ENCODE measurements at regions not wholly inside any gene's neighbourhood (a gene's known extent, or its start where the extent isn't known, plus 50 kb on each side); places are given as distances from the start of the nearest gene placed in this dataset.
A peak's percentile ranks its signal among the peaks of the same experiment; 100 is the strongest.

- no peaks in the 10 kb centered on the region for H3K9me3 Mint-ChIP-seq (ENCODE audit: unreplicated experiment)
- no peaks in the 10 kb centered on the region for H3K36me3 Mint-ChIP-seq (ENCODE audit: unreplicated experiment)
- H3K27me3 Mint-ChIP-seq (ENCODE audit: unreplicated experiment): peaks cover 1% of the 10 kb centered on the region
- H3K4me1 Mint-ChIP-seq (ENCODE audit: low read depth, unreplicated experiment): no peaks in the 10 kb centered on the region
- no peak overlapping the region for H3K27ac Mint-ChIP-seq (ENCODE audit: unreplicated experiment)
- DNase-seq: no peak
- H3K4me3 Mint-ChIP-seq (ENCODE audit: unreplicated experiment): no peak overlapping the region
- TF ChIP-seq CTCF (IDR thresholded peaks at IDR 0.05; ENCODE audit: partially characterized antibody, unreplicated experiment): no peak
Observed at GRCh38 chr6:40896696-40897095, 142.3 kb downstream of the UNC5CL start.

DNA sequence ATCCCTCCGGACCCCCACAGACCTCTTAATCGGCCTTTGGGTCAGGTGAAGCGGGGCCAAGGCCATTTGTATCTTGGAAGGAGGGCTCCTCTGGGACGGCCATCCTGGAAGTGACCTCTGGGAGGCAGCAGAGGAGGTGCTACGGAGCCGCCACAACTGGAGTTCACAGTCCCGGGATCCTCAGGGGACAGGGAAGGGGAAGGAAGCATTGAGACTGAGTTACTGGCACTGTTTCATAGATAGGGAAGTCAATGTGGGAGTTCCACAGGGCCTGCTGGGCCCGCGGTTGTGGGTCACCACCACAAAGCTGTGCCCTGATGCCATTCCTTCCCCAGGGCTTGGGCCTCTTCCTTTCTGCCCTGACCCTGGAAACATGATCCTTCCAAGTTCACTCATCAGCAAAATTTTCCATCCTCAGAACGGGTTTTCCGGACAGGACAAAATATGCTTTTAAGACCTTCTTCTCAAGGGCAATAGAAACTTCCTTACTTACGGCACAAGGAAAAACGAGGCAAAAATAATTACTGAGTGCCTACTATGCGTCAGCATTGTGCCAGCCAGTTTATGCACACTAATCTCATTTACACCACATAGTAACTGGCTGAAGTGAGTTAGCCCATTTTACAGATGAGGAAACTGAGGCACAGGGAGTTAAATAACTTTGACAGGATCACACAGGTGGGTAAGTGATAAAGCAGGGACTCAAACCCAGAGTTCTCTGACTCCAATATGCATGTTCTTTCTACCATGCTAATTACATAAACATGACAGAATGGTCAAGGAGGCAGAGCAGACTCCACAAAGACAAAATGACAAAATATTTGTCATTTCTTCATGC, 143.8 kb downstream of the UNC5CL start:
- Mint-ChIP-seq H3K27ac (ENCODE audit: unreplicated experiment) (no peak overlapping the region), H3K4me1 (ENCODE audit: low read depth, unreplicated experiment) (no peaks in the 10 kb centered on the region), H3K9me3 (ENCODE audit: unreplicated experiment) (no peaks in the 10 kb centered on the region), H3K27me3 (ENCODE audit: unreplicated experiment) (peaks cover 1% of the 10 kb centered on the region), H3K36me3 (ENCODE audit: unreplicated experiment) (no peaks in the 10 kb centered on the region), H3K4me3 (ENCODE audit: unreplicated experiment) (no peak overlapping the region)
- peak; percentile 69 for DNase-seq
- peak; percentile 8 for TF ChIP-seq CTCF (IDR thresholded peaks at IDR 0.05; ENCODE audit: partially characterized antibody, unreplicated experiment)

DNA sequence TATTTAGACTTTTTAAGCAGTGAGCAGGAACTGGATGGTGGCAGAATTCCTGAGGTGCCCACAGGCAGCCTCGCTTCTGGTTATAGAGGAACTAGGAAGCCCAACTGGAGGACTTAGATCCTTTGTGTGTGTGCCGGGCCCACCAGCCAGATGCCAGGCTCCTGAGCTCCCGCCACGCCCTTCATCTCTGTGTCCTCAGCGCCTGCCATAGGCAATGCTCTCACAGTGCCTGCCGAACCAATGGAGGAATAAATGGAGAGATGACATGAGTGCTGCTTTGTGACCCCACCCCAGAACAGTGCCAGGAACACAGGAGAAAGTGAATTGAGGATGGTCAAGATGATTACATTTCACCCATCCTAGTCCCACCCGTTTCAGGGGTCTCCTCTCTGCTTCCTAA, 146.0 kb downstream of the UNC5CL start:
- TF ChIP-seq CTCF (IDR thresholded peaks at IDR 0.05; ENCODE audit: partially characterized antibody, unreplicated experiment): no peak
- Mint-ChIP-seq H3K27me3 (ENCODE audit: unreplicated experiment) (peaks cover 1% of the 10 kb centered on the region), H3K27ac (ENCODE audit: unreplicated experiment) (no peak overlapping the region), H3K9me3 (ENCODE audit: unreplicated experiment) (no peaks in the 10 kb centered on the region), H3K4me3 (ENCODE audit: unreplicated experiment) (no peak overlapping the region), H3K4me1 (ENCODE audit: low read depth, unreplicated experiment) (no peaks in the 10 kb centered on the region), H3K36me3 (ENCODE audit: unreplicated experiment) (no peaks in the 10 kb centered on the region)
- no peak for DNase-seq

GRCh38 chr6:40892223-40892622, 146.8 kb downstream of the UNC5CL start:
- TF ChIP-seq CTCF (IDR thresholded peaks at IDR 0.05; ENCODE audit: partially characterized antibody, unreplicated experiment): no peak
- Mint-ChIP-seq H3K27me3 (ENCODE audit: unreplicated experiment) (peaks cover 1% of the 10 kb centered on the region), H3K27ac (ENCODE audit: unreplicated experiment) (no peak overlapping the region), H3K9me3 (ENCODE audit: unreplicated experiment) (no peaks in the 10 kb centered on the region), H3K4me1 (ENCODE audit: low read depth, unreplicated experiment) (no peaks in the 10 kb centered on the region), H3K4me3 (ENCODE audit: unreplicated experiment) (no peak overlapping the region), H3K36me3 (ENCODE audit: unreplicated experiment) (no peaks in the 10 kb centered on the region)
- DNase-seq: no peak

DNA sequence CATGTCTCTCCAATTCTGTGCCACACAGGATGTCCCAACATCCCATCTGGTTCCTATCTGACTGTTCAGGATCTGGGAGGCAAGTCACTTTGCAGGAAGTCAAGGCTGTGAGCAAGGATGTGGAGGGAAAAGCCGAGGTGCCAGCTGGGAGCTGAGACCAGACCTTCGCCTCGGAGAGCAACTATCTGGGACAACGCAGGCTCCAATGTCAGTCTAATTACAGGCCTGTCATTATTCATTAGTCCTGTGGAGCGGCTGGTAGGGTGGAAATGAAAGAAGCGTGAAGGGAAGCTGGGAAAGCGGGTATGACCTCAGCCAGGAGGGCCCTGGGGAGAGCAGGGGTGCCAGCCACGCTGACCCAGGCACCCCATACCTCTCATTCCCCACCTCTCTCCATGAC, 147.3 kb downstream of the UNC5CL start:
- H3K36me3 Mint-ChIP-seq (ENCODE audit: unreplicated experiment): no peaks in the 10 kb centered on the region
- no peaks in the 10 kb centered on the region for H3K9me3 Mint-ChIP-seq (ENCODE audit: unreplicated experiment)
- H3K27ac Mint-ChIP-seq (ENCODE audit: unreplicated experiment): no peak overlapping the region
- no peak for TF ChIP-seq CTCF (IDR thresholded peaks at IDR 0.05; ENCODE audit: partially characterized antibody, unreplicated experiment)
- no peak for DNase-seq
- H3K4me1 Mint-ChIP-seq (ENCODE audit: low read depth, unreplicated experiment): no peaks in the 10 kb centered on the region
- H3K27me3 Mint-ChIP-seq (ENCODE audit: unreplicated experiment): peaks cover 1% of the 10 kb centered on the region
- H3K4me3 Mint-ChIP-seq (ENCODE audit: unreplicated experiment): no peak overlapping the region

All from glutamatergic neuron (in vitro differentiated cells).